GM18868 (cell line): ENCODE measurements at regions not wholly inside any gene's neighbourhood (a gene's known extent, or its start where the extent isn't known, plus 50 kb on each side); places are given as distances from the start of the nearest gene placed in this dataset.

Source experiments
- ATAC-seq: cut with Tn5 transposase; IDR thresholded peaks from one replicate; pipeline ENCODE4 v1.9.1; 2021; ENCODE audit warnings: mild to moderate bottlenecking, moderate library complexity; ENCODE audit not compliant: unreplicated experiment

GRCh38 chr14:25800841-25801240, 750.9 kb upstream of the STXBP6 start:
- ATAC-seq = no peak

GRCh38 chr14:25788252-25788651, 738.3 kb upstream of the STXBP6 start:
- no peak for ATAC-seq

GRCh38 chr14:25765909-25766308, 716.0 kb upstream of the STXBP6 start:
- ATAC-seq = no peak

- no peak for ATAC-seq
These were observed 710.1 kb upstream of the STXBP6 start for GRCh38 chr14:25759920-25760655.

- ATAC-seq = no peak
These were observed 709.3 kb upstream of the STXBP6 start for GRCh38 chr14:25759256-25759655.

GRCh38 chr14:25757364-25757763, 707.4 kb upstream of the STXBP6 start:
- no peak for ATAC-seq

GRCh38 chr14:25756876-25757275, 706.9 kb upstream of the STXBP6 start:
- no peak for ATAC-seq

GRCh38 chr14:25753130-25753529, 703.2 kb upstream of the STXBP6 start:
- no peak for ATAC-seq

GRCh38 chr14:25750436-25750835, 700.5 kb upstream of the STXBP6 start:
- ATAC-seq = no peak
